HG03342 (cell line): ENCODE measurements at regions not wholly inside any gene's neighbourhood (a gene's known extent, or its start where the extent isn't known, plus 50 kb on each side); places are given as distances from the start of the nearest gene placed in this dataset.
A peak's percentile ranks its signal among the peaks of the same experiment; 100 is the strongest.

Source experiments
- ATAC-seq: cut with Tn5 transposase; IDR thresholded peaks from one replicate; pipeline ENCODE4 v1.9.1; 2021; ENCODE audit warnings: mild to moderate bottlenecking, moderate library complexity; ENCODE audit not compliant: unreplicated experiment

- no peak for ATAC-seq
These were observed 103.4 kb downstream of the DDIT4L start for GRCh38 chr4:100086766-100087431.

DNA sequence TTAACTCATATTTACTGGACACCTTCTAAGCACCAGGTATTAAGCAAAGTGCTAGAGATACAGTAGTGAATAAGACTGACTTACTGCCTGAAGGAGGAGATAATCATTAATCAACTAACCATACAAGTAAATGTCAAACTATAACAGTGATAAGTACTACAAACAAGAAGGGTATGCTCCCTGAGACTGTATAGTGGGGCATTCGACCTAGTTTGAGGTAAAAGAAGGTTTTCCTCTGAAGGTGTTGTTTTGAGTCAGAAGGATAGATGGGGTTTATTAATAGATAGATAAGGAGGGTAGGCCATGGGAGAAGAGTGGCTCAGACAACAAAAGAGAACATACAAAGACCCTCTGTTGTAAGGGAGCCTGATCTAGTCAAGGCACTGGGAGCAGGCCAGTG lies 105.4 kb downstream of the DDIT4L start:
- ATAC-seq = no peak

GRCh38 chr4:100083289-100083688 lies 107.0 kb downstream of the DDIT4L start:
- ATAC-seq = peak; percentile 33

- peak; percentile 50 for ATAC-seq
These were observed 107.4 kb downstream of the DDIT4L start for GRCh38 chr4:100082852-100083251.

DNA sequence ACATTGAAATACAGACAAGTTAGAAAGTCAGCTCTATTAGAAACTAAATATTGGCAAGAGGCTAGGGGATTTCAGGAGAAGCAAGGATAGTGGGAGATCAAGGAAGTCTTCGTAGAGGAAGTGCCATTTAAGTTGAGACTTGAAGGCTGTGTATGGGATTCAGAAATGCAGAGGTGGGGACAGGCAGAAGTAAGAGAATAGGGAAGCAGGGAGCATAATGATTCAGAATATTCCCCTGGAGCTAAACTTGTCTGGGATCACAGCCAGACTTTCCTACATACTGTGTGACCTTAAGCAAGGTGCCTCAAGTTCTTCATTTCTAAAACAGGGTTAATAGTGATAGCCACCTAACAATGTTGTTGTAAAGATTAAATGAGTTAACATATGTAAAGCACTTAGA lies 108.8 kb downstream of the DDIT4L start:
- ATAC-seq = no peak

DNA sequence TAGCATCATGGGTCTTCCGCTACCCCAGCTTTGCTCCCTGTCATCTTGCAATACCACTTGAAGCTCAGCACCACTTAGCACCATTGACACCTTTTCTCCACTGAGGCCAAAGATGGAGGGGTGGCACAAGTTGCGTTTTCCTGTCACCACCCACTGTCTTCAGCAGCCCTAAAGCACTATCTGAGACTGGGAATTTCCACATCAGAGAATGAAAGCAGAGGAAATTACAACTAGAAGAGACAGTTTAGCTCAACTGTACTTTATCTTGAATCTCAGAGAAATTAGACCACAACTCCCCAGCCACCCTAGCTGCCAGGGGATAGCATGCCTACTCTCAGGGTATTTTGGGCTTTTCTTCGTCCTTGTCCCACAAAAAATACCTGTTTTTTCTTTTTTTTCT lies 111.0 kb downstream of the DDIT4L start:
- ATAC-seq = no peak

- ATAC-seq = peak; percentile 63
These were observed 113.5 kb downstream of the DDIT4L start for GRCh38 chr4:100076753-100077152.

DNA sequence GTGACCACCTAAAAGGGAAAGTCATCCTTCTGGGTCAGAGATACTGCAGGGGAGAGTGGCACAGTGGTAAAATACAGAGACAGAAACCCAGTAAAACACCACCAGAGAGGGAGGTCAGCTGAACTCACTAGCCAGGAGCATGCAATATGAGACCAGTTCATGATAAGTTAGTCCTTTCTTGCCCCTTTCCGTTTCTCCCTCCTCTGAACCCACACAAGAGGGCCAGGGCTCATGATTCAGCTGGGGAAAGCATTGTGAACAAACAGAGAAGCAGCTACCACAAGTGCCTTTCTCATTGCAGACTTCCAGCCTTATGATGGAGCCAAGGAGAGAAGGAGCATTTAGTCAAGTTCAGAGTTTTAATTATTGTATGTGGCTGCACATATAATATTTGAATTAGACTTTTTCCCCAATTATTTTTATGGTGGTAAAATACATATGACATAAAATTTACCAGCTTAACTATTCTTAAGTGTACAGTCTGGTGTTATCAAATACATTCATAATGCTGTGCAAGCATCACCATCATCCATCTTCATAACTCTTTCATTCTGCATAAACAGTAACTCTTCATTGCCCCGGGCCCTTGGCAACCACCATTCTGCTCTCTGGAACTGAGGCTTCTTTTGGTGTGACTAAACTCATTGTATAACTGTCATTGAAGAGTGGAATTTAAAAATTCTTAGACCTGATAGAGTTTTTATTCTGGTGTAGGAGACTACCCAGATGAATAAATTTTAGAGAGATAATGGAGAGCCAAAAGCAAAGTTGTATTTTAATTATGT lies 114.6 kb downstream of the DDIT4L start:
- no peak for ATAC-seq

DNA sequence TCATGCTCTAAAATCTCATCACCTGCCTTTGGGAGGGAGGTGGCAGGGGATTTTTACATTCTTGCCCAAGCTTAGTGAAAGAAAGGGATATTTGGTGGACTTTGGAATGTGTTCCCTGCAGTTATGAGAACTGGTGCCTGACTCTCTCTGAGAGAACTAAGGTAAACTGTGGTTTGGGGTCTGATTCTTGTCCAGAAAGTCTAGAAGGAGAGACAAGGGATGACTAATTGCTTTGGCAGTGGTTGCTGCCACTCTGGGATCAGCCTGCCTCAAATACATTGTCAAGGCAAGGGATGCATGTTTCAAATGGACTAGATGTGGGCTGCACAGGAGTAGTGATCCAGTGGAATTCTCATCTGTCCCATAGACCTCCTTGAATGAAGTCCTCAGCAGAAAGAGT lies 115.2 kb downstream of the DDIT4L start:
- no peak for ATAC-seq

DNA sequence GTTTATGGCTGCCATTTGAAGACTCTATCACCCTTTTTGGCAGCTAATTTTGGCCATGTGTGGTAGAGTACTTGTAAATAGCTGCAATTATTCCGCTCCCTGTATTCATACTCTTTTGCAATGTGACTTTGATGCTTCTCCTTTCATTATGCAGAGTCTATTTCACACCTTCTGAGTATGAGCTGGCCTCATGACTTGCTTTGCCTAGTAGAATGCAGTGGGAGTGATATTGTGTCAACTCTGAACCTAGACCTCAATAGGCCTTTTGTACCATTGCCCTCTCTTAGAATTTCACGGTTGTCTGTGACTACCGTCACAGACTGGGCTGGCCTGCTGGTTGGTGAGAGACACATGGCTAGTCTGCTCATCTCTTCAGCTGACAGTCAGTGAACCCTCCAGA lies 118.8 kb downstream of the DDIT4L start:
- no peak for ATAC-seq

DNA sequence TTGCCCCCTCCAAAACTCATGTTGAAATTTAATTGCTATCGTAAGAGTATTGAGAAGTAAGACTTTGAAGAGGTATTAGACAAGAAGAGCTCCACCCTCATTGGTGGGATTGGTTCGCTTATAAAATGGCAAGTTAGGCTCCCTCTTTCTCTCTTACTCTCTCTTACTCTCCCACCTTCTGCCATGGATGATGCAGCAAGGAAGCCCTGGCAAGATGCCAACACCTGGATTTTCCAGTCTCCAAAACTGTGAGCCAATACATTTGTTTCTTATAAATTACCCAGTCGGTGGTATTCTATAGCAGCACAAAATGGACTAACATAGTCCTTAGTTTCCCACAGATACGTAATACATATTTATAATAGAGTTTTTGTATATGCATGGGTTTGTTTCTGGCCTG lies 119.4 kb downstream of the DDIT4L start:
- no peak for ATAC-seq

DNA sequence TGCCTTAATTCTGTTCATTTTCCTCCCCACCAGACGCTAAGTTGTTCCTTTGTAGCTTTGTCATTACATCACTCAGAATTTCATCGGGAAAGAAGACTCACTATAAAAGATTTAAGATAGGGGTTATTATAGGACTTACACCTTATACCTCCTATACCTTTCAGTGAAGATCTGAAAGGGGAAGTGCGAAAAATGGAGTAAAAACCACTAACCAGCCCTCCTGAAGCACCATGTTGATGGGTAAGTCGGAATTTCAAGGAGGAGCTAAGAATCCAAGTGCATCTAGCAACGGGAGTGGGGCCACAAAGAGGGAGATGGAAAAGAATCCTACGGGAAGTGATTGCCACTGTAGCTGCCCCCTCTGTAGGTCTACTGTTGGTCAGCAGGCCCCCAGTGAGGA lies 119.1 kb upstream of the H2AZ1 start:
- no peak for ATAC-seq

GRCh38 chr4:100067255-100067654 lies 117.2 kb upstream of the H2AZ1 start:
- ATAC-seq = no peak

DNA sequence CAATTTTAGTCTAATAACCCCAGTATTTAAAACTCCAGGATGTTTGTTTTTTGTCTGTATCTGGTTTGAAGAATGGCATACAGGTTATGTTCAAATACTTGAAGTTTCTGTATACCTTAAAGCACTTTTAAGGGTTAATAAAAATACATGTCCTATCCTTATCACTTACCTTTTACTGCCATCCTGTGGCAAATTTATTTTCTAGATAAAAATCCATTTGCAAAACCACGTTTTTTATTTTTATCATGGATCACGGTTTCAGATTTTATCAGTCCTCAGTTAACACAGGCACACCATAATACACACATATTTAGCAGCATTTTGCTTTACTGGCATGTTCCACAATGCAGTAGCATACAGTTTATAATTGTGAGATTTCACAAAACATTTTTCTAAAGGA lies 113.3 kb upstream of the H2AZ1 start:
- ATAC-seq = no peak

GRCh38 chr4:100062921-100063320 lies 112.8 kb upstream of the H2AZ1 start:
- no peak for ATAC-seq

GRCh38 chr4:100061835-100062234 lies 111.8 kb upstream of the H2AZ1 start:
- no peak for ATAC-seq

- peak; percentile 76 for ATAC-seq
These were observed 110.8 kb upstream of the H2AZ1 start for GRCh38 chr4:100060765-100061416.

DNA sequence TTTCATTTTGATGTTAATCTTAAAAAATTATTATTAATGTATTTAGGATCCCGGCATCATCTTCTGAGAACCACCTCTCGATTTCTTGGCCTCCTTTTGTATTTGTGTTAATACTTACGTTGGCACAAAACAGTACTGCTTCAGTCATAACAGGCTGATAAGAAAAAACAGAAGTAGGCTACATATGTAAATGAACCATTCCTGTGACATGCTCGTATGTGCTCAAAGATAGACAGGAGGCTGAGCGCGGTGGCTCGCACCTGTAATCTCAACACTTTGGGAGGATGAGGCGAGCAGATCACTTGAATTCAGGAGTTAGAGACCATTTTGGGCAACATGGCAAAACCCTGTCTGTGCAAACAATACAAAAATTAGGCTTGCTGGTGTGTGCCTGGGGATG lies 109.4 kb upstream of the H2AZ1 start:
- peak; percentile 48 for ATAC-seq

- no peak for ATAC-seq
These were observed 106.6 kb upstream of the H2AZ1 start for GRCh38 chr4:100056701-100057100.

DNA sequence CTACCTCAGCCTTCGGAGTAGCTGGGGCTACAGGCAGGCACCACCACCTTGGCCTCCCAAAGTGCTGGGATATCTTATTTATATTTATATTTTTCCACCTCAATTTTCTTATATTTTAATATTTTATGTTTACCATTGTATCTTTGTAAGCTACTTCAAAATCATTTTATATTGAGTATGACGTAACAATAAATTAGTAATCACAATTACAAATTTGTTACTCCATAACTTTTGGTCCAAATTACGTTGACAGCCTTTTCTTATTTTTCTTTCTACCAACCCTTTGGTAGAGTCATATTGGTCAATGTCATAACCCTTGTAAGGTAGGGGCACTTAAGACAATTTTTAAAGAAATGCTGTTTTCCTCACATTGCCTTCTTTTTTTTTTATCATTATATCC lies 104.0 kb upstream of the H2AZ1 start:
- ATAC-seq = no peak

GRCh38 chr4:100049872-100050271 lies 99.8 kb upstream of the H2AZ1 start:
- no peak for ATAC-seq

DNA sequence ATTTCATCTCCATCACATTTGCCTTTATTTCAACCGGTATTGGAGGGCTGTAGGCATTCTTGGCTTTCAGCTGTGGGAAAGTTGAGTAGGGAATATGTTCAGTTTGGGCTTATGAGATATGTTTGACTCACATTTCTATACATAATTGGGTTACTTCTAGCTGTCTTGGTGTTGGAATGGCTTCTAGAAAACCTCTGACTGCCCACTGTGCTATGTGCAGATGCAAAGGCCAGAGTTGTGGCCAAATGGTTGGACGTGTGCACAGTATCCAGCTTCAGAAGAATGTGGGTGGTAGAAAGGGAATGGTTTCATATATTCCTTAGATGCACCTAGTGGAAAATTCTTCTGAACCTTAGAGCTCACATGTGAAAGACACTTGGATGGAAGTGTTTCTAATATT lies 92.6 kb upstream of the H2AZ1 start:
- no peak for ATAC-seq
